GM12878 (cell line): ENCODE measurements at regions not wholly inside any gene's neighbourhood (a gene's known extent, or its start where the extent isn't known, plus 50 kb on each side); places are given as distances from the start of the nearest gene placed in this dataset.

Experiments used
- ATAC-seq: fragments of 200-7000 bp; cut with Tn5 transposase; 3 replicates; pipeline ENCODE4 v1.9.1; 2020; ENCODE audit warnings: mild to moderate bottlenecking, moderate library complexity
- BruUV-seq: library from RNA; stranded (reverse); fragments of 400-500 nt; replicated peaks from 2 replicates; lab custom pipeline; 2021; lab: Mats Ljungman, UMichigan
- CTCF ChIA-PET: fragments of 300-600 bp; sonication (Branson Sonifier 250); formaldehyde crosslinking; extraction: SDS; loops from one replicate; lab custom pipeline; 2021; ENCODE audit warnings: inconsistent platforms; lab: Yijun Ruan, JAX
- POLR2A ChIA-PET: fragments of 350-600 bp; formaldehyde crosslinking; extraction: SDS; loops from one replicate; lab custom pipeline; 2021; ENCODE audit warnings: inconsistent platforms; lab: Charles Lee
- RAD21 ChIA-PET: fragments of 300-600 bp; sonication (Branson Sonifier 250); formaldehyde crosslinking; loops from one replicate; lab custom pipeline; 2023; ENCODE audit warnings: antibody characterized with exemption; ENCODE audit not compliant: unreplicated experiment; lab: Charles Lee
- SMC1A ChIA-PET: fragments of 300-600 bp; sonication (Branson Sonifier 250); formaldehyde crosslinking; loops from one replicate; lab custom pipeline; 2023; ENCODE audit not compliant: unreplicated experiment, uncharacterized antibody; lab: Charles Lee
- DNase-seq: peaks from one replicate; pipeline ENCODE4 v3.0.0-alpha.2; 2011; ENCODE audit warnings: low read depth, low spot score
- FAIRE-seq: peaks from 3 replicates; lab custom pipeline; 2011; peaks lifted over from hg19 to GRCh38; lab: Jason Lieb, UNC
- H2AFZ ChIP-seq: 2 replicates; pipeline ENCODE4 v1.6.0; 2011; ENCODE audit warnings: low read depth, low read length, control low read depth; ENCODE audit not compliant: control insufficient read depth
- H3K27ac ChIP-seq: 2 replicates; pipeline ENCODE4 v1.5.1; 2011; ENCODE audit warnings: control low read depth; ENCODE audit not compliant: control insufficient read depth, insufficient read depth
- H3K27me3 ChIP-seq, 2 experiments: replicated peaks in 1 of 2; 2 replicates each; pipeline versions ENCODE4 v1.6.0 to v1.6.1; 2011; ENCODE audit warnings: low read length in 1 of 2; ENCODE audit not compliant: control insufficient read depth in 2 of 2, insufficient read depth in 2 of 2
- H3K36me3 ChIP-seq, 2 experiments: 2 replicates each; pipeline ENCODE4 v1.5.1; 2011; ENCODE audit warnings: low read length in 1 of 2; ENCODE audit not compliant: control insufficient read depth in 2 of 2, insufficient read depth in 2 of 2
- H3K4me1 ChIP-seq: 2 replicates; pipeline ENCODE4 v1.6.1; 2011; ENCODE audit warnings: mild to moderate bottlenecking, low read length, moderate library complexity, mixed read lengths; ENCODE audit not compliant: control insufficient read depth, insufficient read depth
- H3K4me2 ChIP-seq: 2 replicates; pipeline ENCODE4 v1.6.0; 2011; ENCODE audit warnings: control low read depth; ENCODE audit not compliant: control insufficient read depth, insufficient read depth
- H3K4me3 ChIP-seq: fragments of 200-600 bp; sonication (generic); 2 replicates; pipeline ENCODE4 v1.5.1; 2016
- H3K79me2 ChIP-seq: 2 replicates; pipeline ENCODE4 v1.6.0; 2011; ENCODE audit warnings: low read length; ENCODE audit not compliant: control insufficient read depth, insufficient read depth
- H3K9ac ChIP-seq: 2 replicates; pipeline ENCODE4 v1.8.0; 2011; ENCODE audit warnings: low read length, control low read depth, mixed read lengths; ENCODE audit not compliant: control insufficient read depth, insufficient read depth
- H3K9me3 ChIP-seq: replicated peaks from 3 replicates; pipeline ENCODE4 v1.5.1; 2011; ENCODE audit warnings: mild to moderate bottlenecking, low read length; ENCODE audit not compliant: control insufficient read depth, insufficient read depth
- H4K20me1 ChIP-seq: 2 replicates; pipeline ENCODE4 v1.6.0; 2011; ENCODE audit not compliant: control insufficient read depth, insufficient read depth
- BACH1 ChIP-seq: fragments of 450-650 bp; IDR thresholded peaks from 2 replicates; pipeline ENCODE4 v1.6.1; 2017; ENCODE audit warnings: mild to moderate bottlenecking, borderline replicate concordance
- CHD2 ChIP-seq: IDR thresholded peaks from 2 replicates; pipeline ENCODE4 v1.6.1; 2011; ENCODE audit warnings: low read depth, low read length, improper control_type of control experiment, borderline replicate concordance
- E4F1 ChIP-seq: fragments of 450-650 bp; IDR thresholded peaks from 2 replicates; pipeline ENCODE4 v1.6.1; 2018; ENCODE audit warnings: borderline replicate concordance, mild to moderate bottlenecking; ENCODE audit not compliant: partially characterized antibody
- JUNB ChIP-seq: IDR thresholded peaks from 2 replicates; pipeline ENCODE4 v1.6.1; 2016; ENCODE audit warnings: antibody characterized with exemption, mild to moderate bottlenecking
- NFXL1 ChIP-seq: fragments of 450-650 bp; IDR thresholded peaks from 2 replicates; pipeline ENCODE4 v1.6.1; 2017; ENCODE audit warnings: antibody characterized with exemption, mild to moderate bottlenecking, borderline replicate concordance
- SUZ12 ChIP-seq: fragments of 200-600 bp; sonication (generic); IDR thresholded peaks from one replicate; pipeline ENCODE4 v1.6.1; 2018; ENCODE audit warnings: antibody characterized with exemption, mild to moderate bottlenecking; ENCODE audit not compliant: unreplicated experiment
- TCF3 ChIP-seq: IDR thresholded peaks from 2 replicates; pipeline ENCODE4 v1.6.1; 2012; ENCODE audit warnings: low read depth, mild to moderate bottlenecking, low read length, borderline replicate concordance; ENCODE audit not compliant: insufficient read depth
- ZNF274 ChIP-seq: IDR thresholded peaks from one replicate; pipeline ENCODE4 v1.8.0; 2011; ENCODE audit not compliant: insufficient read length, insufficient read depth
- ZNF687 ChIP-seq: fragments of 450-650 bp; IDR thresholded peaks from 2 replicates; pipeline ENCODE4 v1.6.1; 2017; ENCODE audit warnings: mild to moderate bottlenecking, moderate library complexity
- WGBS: methylation state at CpG from one replicate; pipeline ENCODE4 v1.1.6; 2016; ENCODE audit warnings: low lambda C conversion rate; ENCODE audit not compliant: insufficient replicate concordance, insufficient coverage; ENCODE audit errors: missing lambda C conversion rate; 5-methylcytosine and 5-hydroxymethylcytosine counted together
- in situ Hi-C: fragments of 300-500 bp; cut with MboI; formaldehyde crosslinking; loops from 9 replicates; pipeline ENCODE4 v1.14.3; 2018; ENCODE audit warnings: mixed read lengths
- intact Hi-C: fragments of 100-400 bp; cut with micrococcal nuclease; formaldehyde crosslinking; loops from one replicate; pipeline ENCODE4 v1.14.2; 2022; ENCODE audit not compliant: unreplicated experiment
- TF ChIP-seq, protein P1 (sequence below): IDR thresholded peaks from 2 replicates; pipeline ENCODE4 v1.6.1; 2011; ENCODE audit warnings: borderline replicate concordance, low read depth, mild to moderate bottlenecking, moderate library complexity, mixed read lengths, low read length; ENCODE audit not compliant: insufficient read depth; ENCODE audit errors: extremely low read length

DNA sequence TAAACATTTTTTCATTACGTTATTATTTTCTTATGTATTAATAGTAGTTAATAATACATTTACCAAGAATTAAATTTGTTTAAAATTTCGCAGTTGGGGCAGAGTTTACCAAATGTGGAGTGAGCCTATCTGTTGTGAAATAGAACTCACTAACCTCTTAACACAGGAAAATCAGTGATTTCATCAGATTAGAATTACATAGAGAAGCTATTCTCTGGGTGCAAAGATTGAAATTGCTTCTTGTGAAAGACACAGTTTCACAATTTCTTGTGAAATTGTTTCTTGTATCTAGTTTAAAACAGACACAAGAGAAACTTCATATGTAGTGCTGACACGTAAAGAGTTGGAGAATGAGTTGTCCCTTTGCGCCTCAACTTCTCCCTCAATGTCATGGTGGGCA lies 69.4 kb upstream of the PRL start (continued):
- TF ChIP-seq E4F1 (no peak), ZNF687 (no peak)

DNA sequence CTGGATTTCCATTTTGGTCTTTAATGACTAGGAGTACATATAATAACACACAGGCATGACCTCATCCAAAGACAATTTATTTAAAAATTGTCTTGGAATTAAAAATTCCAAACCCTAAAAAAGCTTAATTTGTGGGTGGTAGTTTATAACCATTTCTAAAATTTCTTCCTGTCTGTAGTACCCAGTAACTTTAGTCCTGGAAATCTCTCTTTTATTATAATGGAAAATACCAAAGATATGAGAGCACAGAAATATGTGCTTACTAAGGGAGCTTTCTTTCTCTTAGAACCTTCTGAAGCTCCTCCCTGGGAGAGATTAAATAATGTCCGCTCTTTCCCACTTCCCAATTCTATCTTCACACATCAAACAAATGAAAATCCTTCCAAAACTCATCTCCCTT lies 70.5 kb upstream of the PRL start:
- ChIA-PET SMC1A (interaction anchor here (0.8 to 1.1 kb wide), 2 partner anchors 27 to 774 kb away, joined by 3 to 5 read pairs; partner anchors contain the start of gene SOX4), CTCF (interaction anchor here (0.7 kb wide), 1 partner anchor 159 kb away, joined by 3 read pairs; no protein-coding TSS in a partner anchor), POLR2A (no interaction called here), RAD21 (no interaction called here)
- BruUV-seq, result no TSS peak
- no peak overlapping the region for H3K27ac ChIP-seq
- FAIRE-seq (no peak), ATAC-seq (no peak), DNase-seq (no peak)
- H3K4me3 ChIP-seq, result no peak overlapping the region
- intact Hi-C loops, result loop anchor here (10.0 kb wide), 1 partner anchor 517 kb away; no protein-coding TSS in a partner anchor
- H3K4me2 ChIP-seq, result no peak overlapping the region
- no peak overlapping the region for H3K9ac ChIP-seq
- H3K27me3 ChIP-seq, result no peaks in the 10 kb centered on the region
- H2AFZ ChIP-seq, result no peak overlapping the region
- no peaks in the 10 kb centered on the region for H3K36me3 ChIP-seq
- 39% methylated on average over 1 of the region's 1 CpG for WGBS
- peaks cover 21% of the 10 kb centered on the region for H3K4me1 ChIP-seq
- in situ Hi-C loops, result no loop called here
- H3K79me2 ChIP-seq, result no peaks in the 10 kb centered on the region
- H3K9me3 ChIP-seq, result no peaks in the 10 kb centered on the region; the same call in 1 of the 3 replicates
- no peaks in the 10 kb centered on the region for H4K20me1 ChIP-seq
- TF ChIP-seq CHD2 (no peak), NFXL1 (no peak), BACH1 (no peak), TCF3 (no peak), ZNF274 (no peak), SUZ12 (no peak), JUNB (no peak), ZNF687 (no peak)
- TF ChIP-seq, protein P1, sequence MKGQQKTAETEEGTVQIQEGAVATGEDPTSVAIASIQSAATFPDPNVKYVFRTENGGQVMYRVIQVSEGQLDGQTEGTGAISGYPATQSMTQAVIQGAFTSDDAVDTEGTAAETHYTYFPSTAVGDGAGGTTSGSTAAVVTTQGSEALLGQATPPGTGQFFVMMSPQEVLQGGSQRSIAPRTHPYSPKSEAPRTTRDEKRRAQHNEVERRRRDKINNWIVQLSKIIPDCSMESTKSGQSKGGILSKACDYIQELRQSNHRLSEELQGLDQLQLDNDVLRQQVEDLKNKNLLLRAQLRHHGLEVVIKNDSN, result no peak
